ENCODE measurements at regions not wholly inside any gene's neighbourhood (a gene's known extent, or its start where the extent isn't known, plus 50 kb on each side); places are given as distances from the start of the nearest gene placed in this dataset.

DNA sequence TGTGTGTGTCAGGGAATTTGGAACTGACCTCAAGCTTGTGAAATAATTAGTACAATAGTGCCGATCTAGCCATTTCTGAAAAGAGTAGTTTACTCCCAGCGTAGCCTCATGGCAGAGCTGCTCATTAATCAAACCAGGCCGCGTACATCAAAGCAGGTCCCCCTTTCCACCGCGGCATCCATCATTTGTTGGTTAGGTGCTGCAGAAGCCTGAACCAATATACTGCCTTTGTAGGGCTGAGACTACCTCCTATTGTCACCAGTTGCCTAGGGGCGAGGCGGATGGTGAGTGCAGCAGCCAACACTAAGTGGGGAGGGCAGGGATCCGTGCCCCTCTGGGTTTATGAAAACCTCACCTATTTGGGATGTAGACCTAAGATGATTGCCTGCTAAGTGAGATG, 264.1 kb downstream of the TMEM114 start:
- Mint-ChIP-seq H3K27me3 (peaks cover 6% of the 10 kb centered on the region), H3K27ac (no peak overlapping the region), H3K9me3 (ENCODE audit: low read depth) (peaks cover 10% of the 10 kb centered on the region), H3K4me3 (ENCODE audit: low read depth) (no peak overlapping the region), H3K36me3 (ENCODE audit: insufficient read depth) (no peaks in the 10 kb centered on the region), H3K4me1 (ENCODE audit: low read depth) (peaks cover 5% of the 10 kb centered on the region)
- TF ChIP-seq, protein P1, sequence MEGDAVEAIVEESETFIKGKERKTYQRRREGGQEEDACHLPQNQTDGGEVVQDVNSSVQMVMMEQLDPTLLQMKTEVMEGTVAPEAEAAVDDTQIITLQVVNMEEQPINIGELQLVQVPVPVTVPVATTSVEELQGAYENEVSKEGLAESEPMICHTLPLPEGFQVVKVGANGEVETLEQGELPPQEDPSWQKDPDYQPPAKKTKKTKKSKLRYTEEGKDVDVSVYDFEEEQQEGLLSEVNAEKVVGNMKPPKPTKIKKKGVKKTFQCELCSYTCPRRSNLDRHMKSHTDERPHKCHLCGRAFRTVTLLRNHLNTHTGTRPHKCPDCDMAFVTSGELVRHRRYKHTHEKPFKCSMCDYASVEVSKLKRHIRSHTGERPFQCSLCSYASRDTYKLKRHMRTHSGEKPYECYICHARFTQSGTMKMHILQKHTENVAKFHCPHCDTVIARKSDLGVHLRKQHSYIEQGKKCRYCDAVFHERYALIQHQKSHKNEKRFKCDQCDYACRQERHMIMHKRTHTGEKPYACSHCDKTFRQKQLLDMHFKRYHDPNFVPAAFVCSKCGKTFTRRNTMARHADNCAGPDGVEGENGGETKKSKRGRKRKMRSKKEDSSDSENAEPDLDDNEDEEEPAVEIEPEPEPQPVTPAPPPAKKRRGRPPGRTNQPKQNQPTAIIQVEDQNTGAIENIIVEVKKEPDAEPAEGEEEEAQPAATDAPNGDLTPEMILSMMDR (IDR thresholded peaks at IDR 0.05; ENCODE audit: unreplicated experiment), result no peak
- no peak for DNase-seq (ENCODE audit: low spot score, unreplicated experiment)

DNA sequence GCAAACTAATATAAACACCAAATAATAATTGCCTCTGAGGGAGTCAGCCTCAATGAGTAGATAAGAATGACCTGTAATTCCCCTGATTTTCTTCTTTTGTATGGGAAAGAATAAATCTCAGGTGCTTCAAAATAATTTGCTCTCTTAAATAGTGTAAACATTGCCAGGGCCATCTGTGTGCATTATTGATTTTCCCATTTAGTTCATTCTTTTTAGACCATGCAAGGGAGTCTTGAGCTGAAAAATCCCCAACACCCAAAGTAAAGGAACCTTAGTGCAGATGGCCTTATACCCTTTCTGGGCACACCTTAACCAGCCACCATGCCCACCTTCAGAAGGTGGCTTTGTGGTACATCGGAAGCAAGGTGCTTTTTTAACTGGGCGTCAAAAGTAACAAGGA, 267.2 kb downstream of the TMEM114 start:
- H3K4me1 Mint-ChIP-seq (ENCODE audit: low read depth), result peaks cover 10% of the 10 kb centered on the region
- H3K36me3 Mint-ChIP-seq (ENCODE audit: insufficient read depth), result no peaks in the 10 kb centered on the region
- no peak overlapping the region for H3K27ac Mint-ChIP-seq
- TF ChIP-seq, protein P1 (IDR thresholded peaks at IDR 0.05; ENCODE audit: unreplicated experiment), result no peak
- H3K27me3 Mint-ChIP-seq, result peaks cover 3% of the 10 kb centered on the region
- H3K4me3 Mint-ChIP-seq (ENCODE audit: low read depth), result no peak overlapping the region
- DNase-seq (ENCODE audit: low spot score, unreplicated experiment), result no peak
- peaks cover 10% of the 10 kb centered on the region for H3K9me3 Mint-ChIP-seq (ENCODE audit: low read depth)

DNA sequence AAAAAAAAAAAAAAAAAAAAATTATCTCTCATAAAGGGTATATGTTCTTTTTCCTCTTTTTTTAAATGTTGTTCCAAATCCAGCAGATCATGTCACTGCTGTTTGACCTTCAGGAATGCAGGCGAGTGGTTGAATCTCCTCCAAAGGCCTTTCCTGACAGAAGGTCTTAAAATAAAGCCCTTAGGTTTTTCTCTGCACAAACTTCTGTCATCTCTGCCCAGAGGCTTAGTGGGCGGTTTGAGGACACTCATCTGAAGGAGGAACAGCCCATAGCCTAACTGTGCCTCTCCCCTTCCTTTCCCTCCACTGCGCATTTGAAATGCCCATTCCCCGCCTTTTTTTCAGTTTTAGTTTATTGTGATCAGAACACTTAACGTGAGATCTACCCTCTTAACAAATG, 270.2 kb downstream of the TMEM114 start:
- TF ChIP-seq, protein P1 (IDR thresholded peaks at IDR 0.05; ENCODE audit: unreplicated experiment), result no peak
- no peak for DNase-seq (ENCODE audit: low spot score, unreplicated experiment)
- H3K4me3 Mint-ChIP-seq (ENCODE audit: low read depth), result no peak overlapping the region
- peak overlapping the region; percentile 2 for H3K27ac Mint-ChIP-seq
- no peaks in the 10 kb centered on the region for H3K36me3 Mint-ChIP-seq (ENCODE audit: insufficient read depth)
- H3K27me3 Mint-ChIP-seq, result peaks cover 3% of the 10 kb centered on the region
- peaks cover 10% of the 10 kb centered on the region for H3K9me3 Mint-ChIP-seq (ENCODE audit: low read depth)
- peaks cover 10% of the 10 kb centered on the region for H3K4me1 Mint-ChIP-seq (ENCODE audit: low read depth)

DNA sequence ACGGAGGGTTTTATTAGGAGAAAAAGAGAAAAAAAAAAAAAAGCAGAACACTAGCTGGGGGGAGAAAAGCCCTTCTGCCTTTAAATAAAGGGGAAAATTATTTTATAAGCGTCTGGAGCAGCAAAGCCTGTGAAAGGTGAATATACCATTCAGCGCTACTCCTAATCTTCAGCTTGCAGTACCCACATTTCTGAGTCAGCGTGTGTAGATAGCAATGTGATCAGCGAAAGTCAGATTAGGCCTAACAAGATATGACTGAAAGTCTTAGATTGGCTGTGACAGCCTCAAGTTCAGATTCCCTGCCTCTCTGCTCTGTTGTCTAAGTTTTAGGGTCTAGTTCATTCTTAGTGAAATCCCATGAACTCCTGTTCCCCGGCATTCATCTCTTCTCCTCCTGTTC, 279.5 kb downstream of the TMEM114 start:
- H3K36me3 Mint-ChIP-seq (ENCODE audit: insufficient read depth), result no peaks in the 10 kb centered on the region
- H3K27ac Mint-ChIP-seq, result no peak overlapping the region
- H3K9me3 Mint-ChIP-seq (ENCODE audit: low read depth), result peaks cover 5% of the 10 kb centered on the region
- peaks cover 4% of the 10 kb centered on the region for H3K27me3 Mint-ChIP-seq
- DNase-seq (ENCODE audit: low spot score, unreplicated experiment), result no peak
- TF ChIP-seq, protein P1 (IDR thresholded peaks at IDR 0.05; ENCODE audit: unreplicated experiment), result no peak
- no peak overlapping the region for H3K4me3 Mint-ChIP-seq (ENCODE audit: low read depth)
- H3K4me1 Mint-ChIP-seq (ENCODE audit: low read depth), result no peaks in the 10 kb centered on the region

DNA sequence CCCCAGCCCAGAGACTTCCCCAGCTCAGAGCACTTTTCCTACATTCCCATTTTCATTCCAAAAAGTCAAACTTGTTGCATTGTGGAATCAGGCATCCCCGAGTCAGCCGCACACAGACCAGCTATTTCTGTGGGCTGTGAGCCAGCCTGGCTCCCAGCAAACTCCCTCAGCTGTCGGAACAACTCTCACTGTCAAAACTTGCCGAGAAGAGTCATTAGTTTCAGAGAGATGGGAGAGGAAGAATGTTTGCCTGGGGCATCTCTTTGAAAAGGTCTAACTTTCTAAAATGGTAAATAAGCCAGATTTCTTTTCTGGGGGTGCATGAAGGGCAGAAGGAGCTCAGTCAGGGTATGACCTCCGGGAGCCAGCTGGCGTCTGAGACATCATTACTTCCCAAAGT, 280.0 kb downstream of the TMEM114 start:
- Mint-ChIP-seq H3K36me3 (ENCODE audit: insufficient read depth) (no peaks in the 10 kb centered on the region), H3K27ac (no peak overlapping the region)

More for the DNA sequence above, 280.0 kb downstream of the TMEM114 start:
- Mint-ChIP-seq H3K4me1 (ENCODE audit: low read depth) (no peaks in the 10 kb centered on the region), H3K27me3 (peaks cover 4% of the 10 kb centered on the region), H3K9me3 (ENCODE audit: low read depth) (peaks cover 5% of the 10 kb centered on the region), H3K4me3 (ENCODE audit: low read depth) (no peak overlapping the region)
- DNase-seq (ENCODE audit: low spot score, unreplicated experiment), result no peak
- TF ChIP-seq, protein P1 (IDR thresholded peaks at IDR 0.05; ENCODE audit: unreplicated experiment), result no peak
